Endothelial cell of umbilical vein (primary cell): ENCODE measurements at regions not wholly inside any gene's neighbourhood (a gene's known extent, or its start where the extent isn't known, plus 50 kb on each side); places are given as distances from the start of the nearest gene placed in this dataset.

Source experiments
- EZH2 ChIP-seq: IDR thresholded peaks from 2 replicates; pipeline ENCODE4 v1.6.1; 2012; ENCODE audit warnings: borderline replicate concordance, low read depth, mild to moderate bottlenecking, moderate library complexity, low read length, inconsistent platforms; ENCODE audit not compliant: severe bottlenecking
- FOS ChIP-seq: IDR thresholded peaks from 2 replicates; pipeline ENCODE4 v1.6.1; 2011; ENCODE audit warnings: mild to moderate bottlenecking, low read length, moderate library complexity, borderline replicate concordance; ENCODE audit not compliant: insufficient read depth
- GATA2 ChIP-seq: IDR thresholded peaks from 2 replicates; pipeline ENCODE4 v1.7.0; 2011; ENCODE audit warnings: low read depth, mild to moderate bottlenecking, moderate library complexity, mixed read lengths, low read length; ENCODE audit not compliant: insufficient read length, insufficient read depth
- JUN ChIP-seq: IDR thresholded peaks from 2 replicates; pipeline ENCODE4 v1.6.1; 2011; ENCODE audit warnings: borderline replicate concordance, low read depth; ENCODE audit not compliant: insufficient read length, insufficient read depth
- POLR2A ChIP-seq: IDR thresholded peaks from 2 replicates; pipeline ENCODE4 v1.6.1; 2012; ENCODE audit warnings: low read depth, mild to moderate bottlenecking, control low read depth, low read length
- POLR2AphosphoS5 ChIP-seq: IDR thresholded peaks from 2 replicates; pipeline ENCODE4 v1.6.1; 2012; ENCODE audit warnings: low read depth, mild to moderate bottlenecking, control low read depth, low read length, moderate library complexity; ENCODE audit not compliant: insufficient read depth
- TF ChIP-seq, protein P1 (sequence below): IDR thresholded peaks from 2 replicates; pipeline ENCODE4 v1.6.1; 2011; ENCODE audit not compliant: insufficient read depth, insufficient read length
- TF ChIP-seq, protein P2 (sequence below), 2 donors: IDR thresholded peaks; 1 replicate in 1 of 2; 2 replicates in 1 of 2; pipeline ENCODE4 v1.5.1; 2011; ENCODE audit warnings: low read length in 2 of 2, mild to moderate bottlenecking in 2 of 2, moderate library complexity in 2 of 2, control low read depth in 1 of 2, inconsistent platforms in 1 of 2, low read depth in 1 of 2; ENCODE audit not compliant: insufficient read depth in 1 of 2; ENCODE audit errors: extremely low read depth in 1 of 2

DNA sequence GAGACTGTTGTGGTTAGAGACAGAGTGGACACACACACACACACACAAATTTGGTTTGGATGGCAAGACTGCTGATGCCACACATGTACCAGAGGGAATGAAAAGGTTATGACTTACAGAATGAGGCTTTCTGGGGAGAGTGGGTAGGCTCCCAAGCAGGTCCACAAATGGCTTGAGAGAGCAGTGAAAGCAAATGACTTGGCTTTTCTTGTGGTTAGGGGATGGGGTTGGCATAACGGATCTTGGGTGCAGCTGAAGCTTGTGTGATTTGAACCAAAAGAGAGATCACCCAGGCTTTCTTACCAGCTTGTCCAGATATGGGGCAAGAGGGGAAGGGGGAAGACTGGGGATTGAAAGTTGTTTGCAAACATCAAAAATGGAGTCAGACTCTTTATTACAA lies 73.9 kb upstream of the OLIG3 start:
- TF ChIP-seq, protein P1, sequence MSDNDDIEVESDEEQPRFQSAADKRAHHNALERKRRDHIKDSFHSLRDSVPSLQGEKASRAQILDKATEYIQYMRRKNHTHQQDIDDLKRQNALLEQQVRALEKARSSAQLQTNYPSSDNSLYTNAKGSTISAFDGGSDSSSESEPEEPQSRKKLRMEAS = no peak
- TF ChIP-seq, protein P2, sequence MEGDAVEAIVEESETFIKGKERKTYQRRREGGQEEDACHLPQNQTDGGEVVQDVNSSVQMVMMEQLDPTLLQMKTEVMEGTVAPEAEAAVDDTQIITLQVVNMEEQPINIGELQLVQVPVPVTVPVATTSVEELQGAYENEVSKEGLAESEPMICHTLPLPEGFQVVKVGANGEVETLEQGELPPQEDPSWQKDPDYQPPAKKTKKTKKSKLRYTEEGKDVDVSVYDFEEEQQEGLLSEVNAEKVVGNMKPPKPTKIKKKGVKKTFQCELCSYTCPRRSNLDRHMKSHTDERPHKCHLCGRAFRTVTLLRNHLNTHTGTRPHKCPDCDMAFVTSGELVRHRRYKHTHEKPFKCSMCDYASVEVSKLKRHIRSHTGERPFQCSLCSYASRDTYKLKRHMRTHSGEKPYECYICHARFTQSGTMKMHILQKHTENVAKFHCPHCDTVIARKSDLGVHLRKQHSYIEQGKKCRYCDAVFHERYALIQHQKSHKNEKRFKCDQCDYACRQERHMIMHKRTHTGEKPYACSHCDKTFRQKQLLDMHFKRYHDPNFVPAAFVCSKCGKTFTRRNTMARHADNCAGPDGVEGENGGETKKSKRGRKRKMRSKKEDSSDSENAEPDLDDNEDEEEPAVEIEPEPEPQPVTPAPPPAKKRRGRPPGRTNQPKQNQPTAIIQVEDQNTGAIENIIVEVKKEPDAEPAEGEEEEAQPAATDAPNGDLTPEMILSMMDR (IDR thresholded peaks at IDR 0.05; ENCODE audit: extremely low read depth in 1 of 2, insufficient read depth in 1 of 2, low read depth in 1 of 2, low read length in 2 of 2) = no peak
- TF ChIP-seq POLR2AphosphoS5 (no peak), POLR2A (no peak), EZH2 (no peak), JUN (no peak), GATA2 (no peak), FOS (no peak)
